COLO829 (cell line): ENCODE measurements at regions not wholly inside any gene's neighbourhood (a gene's known extent, or its start where the extent isn't known, plus 50 kb on each side); places are given as distances from the start of the nearest gene placed in this dataset.

Experiments used
- DNase-seq: peaks from one replicate; pipeline ENCODE4 v3.0.0; 2012; ENCODE audit warnings: low spot score

- no peak for DNase-seq
Measured at GRCh38 chr5:14983666-14984441, 112.3 kb upstream of the ANKH start.

GRCh38 chr5:14980698-14981097 is 109.1 kb upstream of the ANKH start:
- no peak for DNase-seq

DNA sequence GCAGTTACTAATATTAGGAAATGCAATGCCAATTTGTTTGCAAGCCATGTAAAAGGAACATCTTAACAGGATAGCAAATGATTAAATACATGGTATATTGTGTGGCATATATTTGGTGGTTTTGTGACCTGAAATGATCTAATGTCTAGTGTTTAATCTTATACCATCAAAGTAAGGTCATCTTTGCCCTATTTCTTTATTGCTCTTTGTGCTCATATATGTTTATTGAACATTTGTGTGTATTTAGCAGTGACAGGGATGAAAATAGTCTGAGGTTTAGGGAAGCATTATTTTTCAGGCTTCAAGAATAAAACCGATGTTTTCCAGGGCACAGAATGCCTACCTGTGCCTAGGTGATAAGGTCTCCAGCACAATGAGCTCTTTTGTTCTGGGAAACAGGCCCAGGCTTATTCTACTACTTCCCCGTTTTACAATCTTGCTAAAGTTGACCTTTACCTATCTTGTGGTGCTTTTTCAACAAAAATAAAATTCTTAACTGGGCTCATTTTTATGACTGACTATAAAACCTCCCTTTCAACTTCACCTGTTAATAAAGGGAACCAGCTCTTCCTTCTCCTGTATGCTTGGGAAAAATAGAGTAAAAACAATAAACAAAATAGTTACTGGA is 105.6 kb upstream of the ANKH start:
- no peak for DNase-seq

GRCh38 chr5:14976486-14976885 is 104.9 kb upstream of the ANKH start:
- DNase-seq, result no peak

DNA sequence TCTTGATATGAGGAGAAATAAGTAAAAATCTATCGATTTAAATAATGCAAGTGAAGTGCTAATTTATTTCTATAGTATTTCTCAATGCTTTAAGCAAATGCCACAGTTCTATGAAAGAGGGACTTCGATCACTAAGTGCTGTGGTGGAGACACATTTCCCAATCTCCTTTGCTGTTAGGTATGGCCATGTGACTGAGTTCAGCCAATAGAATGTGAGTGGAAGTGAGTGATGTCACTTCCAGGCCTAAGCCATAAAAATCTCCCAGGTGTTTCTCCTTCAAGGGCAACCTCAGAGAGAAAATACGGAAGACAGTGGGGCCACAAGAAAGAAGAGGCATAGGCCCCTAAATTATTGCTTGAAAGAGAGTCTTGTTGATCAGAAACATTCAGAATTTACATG is 100.3 kb upstream of the ANKH start:
- no peak for DNase-seq

DNA sequence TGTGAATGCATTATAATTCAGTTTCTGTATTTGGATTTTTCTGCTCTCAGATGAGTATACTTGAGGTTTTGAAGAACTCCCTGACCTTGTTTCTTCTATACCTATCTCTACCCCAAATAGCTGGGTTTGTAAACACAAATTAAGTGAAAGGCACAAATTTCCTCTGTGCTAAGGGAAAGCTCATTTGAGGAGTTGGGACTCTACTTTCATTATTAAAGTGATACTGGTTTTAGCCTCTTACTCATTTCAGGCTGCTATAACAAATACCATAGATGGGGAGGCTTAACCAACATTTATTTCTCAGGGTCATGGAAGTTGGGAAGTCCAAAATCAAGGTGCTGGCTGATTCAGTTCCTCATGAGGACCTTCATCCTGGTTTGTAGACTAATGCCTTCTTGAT is 97.2 kb upstream of the ANKH start:
- no peak for DNase-seq

GRCh38 chr5:14967166-14967565 is 95.6 kb upstream of the ANKH start:
- DNase-seq, result no peak

GRCh38 chr5:14965815-14966214 is 94.2 kb upstream of the ANKH start:
- DNase-seq, result no peak

DNA sequence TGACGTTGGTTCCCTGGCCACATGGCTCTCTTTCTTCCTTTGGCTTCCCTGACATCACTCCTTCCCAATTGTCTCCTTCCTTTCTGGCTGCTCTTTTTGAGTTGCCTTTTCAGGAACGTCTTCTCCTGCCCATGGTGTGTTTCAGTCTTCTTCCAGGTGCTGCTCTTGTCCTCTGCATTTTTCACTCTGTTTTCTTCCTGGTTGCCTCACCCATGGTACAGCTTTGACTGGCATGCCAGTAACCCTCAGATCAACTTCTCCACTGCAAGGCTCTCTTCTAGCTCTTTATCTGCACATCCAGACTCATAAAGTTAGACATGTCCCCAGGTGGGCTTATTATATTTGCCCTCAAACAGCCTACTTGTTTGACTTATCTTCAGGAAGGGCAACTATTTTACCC is 91.0 kb upstream of the ANKH start:
- DNase-seq, result no peak

GRCh38 chr5:14960120-14960462 is 88.5 kb upstream of the ANKH start:
- no peak for DNase-seq

- DNase-seq, result no peak
Measured at GRCh38 chr5:14959399-14960119, 88.0 kb upstream of the ANKH start.

- DNase-seq, result no peak
Measured at GRCh38 chr5:14958188-14958587, 86.6 kb upstream of the ANKH start.

- DNase-seq, result no peak
Measured at GRCh38 chr5:14956423-14957046, 85.0 kb upstream of the ANKH start.

DNA sequence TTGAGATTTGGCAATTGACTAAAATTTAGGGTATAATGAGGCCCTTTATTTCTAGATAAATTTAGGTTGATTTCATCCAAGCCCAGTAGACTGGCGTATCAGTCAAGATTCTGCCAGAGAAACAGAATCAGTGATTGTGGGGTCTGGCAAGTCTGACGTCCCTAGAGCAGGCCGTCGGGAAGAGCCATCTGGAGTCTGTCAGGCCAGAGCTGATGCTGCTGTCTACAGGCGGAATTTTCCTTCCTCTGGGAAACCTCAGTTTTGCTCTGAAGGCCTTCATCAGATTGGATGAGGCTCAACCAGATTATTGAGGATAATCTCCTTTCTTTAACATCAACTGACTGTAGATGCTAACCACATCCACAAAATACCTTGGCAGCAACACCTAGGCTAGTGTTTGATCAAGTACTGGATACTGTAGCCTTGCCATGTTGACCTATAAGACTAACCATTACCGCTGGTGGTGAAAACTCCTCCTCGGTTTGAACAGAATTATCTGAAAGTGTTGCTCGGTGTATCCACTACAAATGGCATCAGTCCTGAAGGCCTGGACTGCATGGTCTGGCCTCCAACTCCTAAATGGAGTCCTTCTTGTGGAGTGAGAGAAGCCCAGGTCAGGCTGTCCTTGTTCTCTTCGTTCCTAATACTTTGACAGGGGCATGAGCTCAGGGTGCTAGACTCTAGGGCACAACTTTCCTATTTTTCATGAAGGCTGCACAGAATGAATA is 83.2 kb upstream of the ANKH start:
- DNase-seq, result no peak

DNA sequence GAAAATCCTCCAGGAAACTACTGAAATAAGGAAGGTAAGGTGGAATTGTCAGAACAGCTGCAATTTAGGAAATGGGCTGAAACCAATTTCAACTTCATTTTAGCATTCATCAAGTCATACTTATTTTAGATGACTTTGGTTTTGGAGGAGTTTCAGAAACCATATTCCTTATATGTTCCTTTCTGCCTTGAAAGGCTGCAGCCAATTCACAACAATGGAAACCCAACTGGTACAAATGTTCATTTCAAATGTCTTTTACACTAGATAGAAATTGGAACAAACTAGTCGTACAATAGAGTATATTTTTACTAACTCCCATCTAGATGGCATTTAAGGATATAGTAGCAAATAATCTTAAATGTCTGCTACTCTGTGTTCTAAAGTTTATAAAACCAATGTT is 82.6 kb upstream of the ANKH start:
- no peak for DNase-seq

- DNase-seq, result no peak
Measured at GRCh38 chr5:14953075-14953607, 81.6 kb upstream of the ANKH start.

DNA sequence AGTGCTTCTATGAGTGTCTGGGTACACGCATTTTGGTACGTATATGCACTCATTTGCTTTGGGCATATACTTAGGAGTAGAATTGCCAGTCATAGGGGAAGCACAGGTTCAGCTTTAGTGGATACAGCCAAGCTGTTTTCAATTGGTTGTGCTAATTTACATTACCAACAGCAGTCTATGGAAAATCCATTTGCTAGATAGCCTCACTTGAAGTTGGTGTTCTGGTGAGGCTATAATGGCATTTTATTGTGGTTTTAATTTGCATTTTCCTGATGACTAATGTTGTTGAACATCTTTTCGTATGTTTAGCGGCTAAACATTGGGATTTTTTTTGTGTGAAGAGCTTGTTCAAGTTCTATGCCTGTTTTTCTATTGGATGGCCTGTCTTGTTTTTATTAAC is 76.8 kb upstream of the ANKH start:
- no peak for DNase-seq

DNA sequence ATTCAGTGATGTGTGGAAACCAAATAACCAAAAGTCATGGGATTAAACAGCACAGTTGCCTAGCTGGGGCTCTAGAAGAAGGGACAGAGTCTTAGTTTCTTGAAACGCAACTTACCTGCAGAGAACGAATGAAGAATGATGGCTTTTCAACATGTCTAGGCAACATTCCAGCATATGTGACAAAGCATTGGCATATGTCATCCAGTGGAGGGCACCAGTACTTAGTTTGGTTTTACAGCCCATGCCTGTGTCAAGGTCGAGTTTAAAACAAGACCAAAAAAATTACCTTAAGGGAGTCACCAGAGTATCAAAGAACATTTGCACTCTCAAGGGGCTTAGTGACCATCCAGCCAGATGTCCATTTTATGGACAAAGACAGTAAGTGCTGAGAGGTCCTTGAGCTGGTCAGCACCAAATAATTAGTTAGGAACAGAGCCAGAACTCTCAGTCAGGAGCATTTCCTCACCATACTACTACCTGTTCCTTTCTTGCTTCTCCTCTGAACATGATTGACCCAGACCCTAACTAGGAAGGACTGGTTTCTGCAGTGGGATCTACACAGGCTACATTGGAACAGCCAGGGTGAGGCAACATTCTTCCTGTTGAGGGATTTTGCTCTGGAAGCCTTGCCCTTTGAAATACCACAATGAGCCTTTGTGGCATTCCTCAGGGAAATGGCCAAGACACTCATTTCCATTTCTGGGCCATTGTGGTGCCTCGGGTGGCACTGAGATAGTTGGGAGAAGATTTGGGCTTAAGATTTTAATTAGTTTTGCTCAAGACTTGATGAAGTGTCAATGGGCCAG is 75.4 kb upstream of the ANKH start:
- peak; percentile 67 for DNase-seq

- no peak for DNase-seq
Measured at GRCh38 chr5:14945450-14945849, 73.9 kb upstream of the ANKH start.

- no peak for DNase-seq
Measured at GRCh38 chr5:14944996-14945395, 73.4 kb upstream of the ANKH start.

DNA sequence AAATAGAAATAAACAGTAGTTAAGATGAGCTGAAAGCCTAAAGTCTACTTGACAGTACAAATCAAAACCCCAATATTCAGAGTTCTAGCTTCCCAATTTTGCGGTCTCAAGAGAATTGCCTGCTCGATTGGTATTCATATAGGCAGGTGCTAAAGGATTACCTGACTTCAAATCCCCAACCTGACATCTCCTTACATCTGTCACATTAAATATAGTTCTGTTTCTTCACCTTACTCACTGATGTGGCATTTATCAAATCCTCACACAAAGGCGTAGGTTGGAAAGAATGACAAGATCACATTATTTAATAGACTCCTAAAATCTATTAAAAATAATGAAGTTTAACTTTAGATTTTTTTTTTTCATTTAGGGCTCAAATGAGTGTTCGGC is 72.8 kb upstream of the ANKH start:
- DNase-seq, result no peak
